GM13977 (cell line): ENCODE measurements at regions not wholly inside any gene's neighbourhood (a gene's known extent, or its start where the extent isn't known, plus 50 kb on each side); places are given as distances from the start of the nearest gene placed in this dataset.

ENCODE experiments used
- DNase-seq: peaks from one replicate; pipeline ENCODE4 v3.0.0; 2012; ENCODE audit warnings: low spot score
- CTCF ChIP-seq: IDR thresholded peaks from 2 replicates; pipeline ENCODE4 v1.5.1; 2012; ENCODE audit warnings: mild to moderate bottlenecking, control low read depth; ENCODE audit not compliant: insufficient read depth; ENCODE audit errors: extremely low read depth, missing control alignments
- in situ Hi-C: fragments of 300-500 bp; cut with MboI; formaldehyde crosslinking; loops from one replicate; pipeline ENCODE4 v1.12.0; 2022; ENCODE audit warnings: low sequenced_read_pairs, low pct_unique_long_range_greater_than_20kb, mixed read lengths, inconsistent platforms; ENCODE audit not compliant: unreplicated experiment

DNA sequence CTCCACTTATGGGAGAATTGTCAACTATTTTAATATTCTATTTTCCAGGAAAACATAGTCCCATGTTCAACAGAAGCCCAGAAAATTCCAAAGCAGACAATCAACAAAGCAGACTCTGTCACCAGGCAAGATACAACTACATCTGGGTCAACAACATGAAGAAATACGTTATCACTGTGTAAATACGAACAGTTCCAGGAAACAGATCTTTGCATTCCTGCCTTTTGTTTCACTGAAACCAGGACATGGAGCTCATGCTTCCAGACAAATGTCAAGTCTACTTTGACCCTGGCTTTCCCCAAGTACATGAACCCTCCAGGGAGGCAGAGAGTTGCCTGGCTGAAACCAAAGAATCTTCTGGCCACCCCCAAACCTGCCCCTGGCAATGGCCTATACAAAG lies 106.7 kb downstream of the SETD4 start:
- TF ChIP-seq CTCF = no peak
- DNase-seq = no peak
- in situ Hi-C loops = no loop called here

DNA sequence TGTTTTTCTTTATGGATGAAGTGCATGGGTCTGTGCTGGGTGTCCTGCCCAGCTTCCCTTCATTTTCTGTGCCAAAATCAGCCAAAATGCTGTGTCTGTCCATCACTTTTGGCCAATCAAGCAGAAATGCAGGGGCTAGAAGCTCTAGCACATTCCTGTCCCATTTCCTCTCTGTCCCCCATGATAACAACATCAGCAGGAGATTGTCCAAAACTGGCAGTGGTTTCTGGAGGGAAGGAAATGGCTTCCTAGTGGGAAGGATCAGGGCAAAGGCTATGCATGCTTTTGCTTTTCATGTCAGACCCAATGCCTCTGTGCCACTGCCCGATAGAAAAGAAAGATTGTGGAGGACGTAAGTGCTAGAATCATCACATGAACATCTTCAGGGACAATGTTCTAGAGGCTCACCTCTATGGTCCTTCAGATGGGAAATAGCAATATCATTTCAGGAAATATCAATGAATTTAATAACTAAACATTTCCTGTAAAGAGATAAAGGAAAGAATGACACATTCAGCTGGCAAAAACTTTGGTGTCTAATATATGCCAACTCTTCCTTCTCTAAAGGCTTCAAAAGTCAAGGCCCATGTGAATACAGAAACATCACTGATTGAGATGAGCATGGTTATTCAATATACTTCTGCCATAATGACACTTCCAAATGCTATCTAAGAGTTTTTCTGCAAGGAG lies 107.5 kb downstream of the SETD4 start:
- no peak for DNase-seq
- TF ChIP-seq CTCF = no peak
- in situ Hi-C loops = no loop called here

DNA sequence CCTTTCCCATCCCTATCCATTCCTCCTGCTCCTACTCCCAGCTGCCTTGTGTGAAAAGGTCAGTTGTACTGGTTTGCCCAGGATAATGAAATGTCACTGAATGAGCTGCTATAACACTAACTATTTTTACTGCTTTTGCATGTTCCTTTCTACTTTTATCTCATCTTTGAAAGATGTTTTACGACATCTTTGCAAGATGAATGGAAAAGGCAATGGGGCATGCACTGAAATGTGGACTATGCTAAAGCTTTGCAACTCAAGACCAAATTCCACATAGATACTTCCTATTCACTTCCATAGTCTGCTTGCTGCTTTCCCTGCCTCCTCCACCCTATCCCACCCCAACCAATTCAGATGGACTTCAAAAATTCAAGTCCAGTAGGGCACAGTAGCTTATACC lies 111.3 kb downstream of the SETD4 start:
- TF ChIP-seq CTCF = no peak
- in situ Hi-C loops = no loop called here
- DNase-seq = no peak

GRCh38 chr21:35945089-35945671 lies 115.1 kb downstream of the SETD4 start:
- in situ Hi-C loops = no loop called here
- DNase-seq = no peak
- no peak for TF ChIP-seq CTCF

DNA sequence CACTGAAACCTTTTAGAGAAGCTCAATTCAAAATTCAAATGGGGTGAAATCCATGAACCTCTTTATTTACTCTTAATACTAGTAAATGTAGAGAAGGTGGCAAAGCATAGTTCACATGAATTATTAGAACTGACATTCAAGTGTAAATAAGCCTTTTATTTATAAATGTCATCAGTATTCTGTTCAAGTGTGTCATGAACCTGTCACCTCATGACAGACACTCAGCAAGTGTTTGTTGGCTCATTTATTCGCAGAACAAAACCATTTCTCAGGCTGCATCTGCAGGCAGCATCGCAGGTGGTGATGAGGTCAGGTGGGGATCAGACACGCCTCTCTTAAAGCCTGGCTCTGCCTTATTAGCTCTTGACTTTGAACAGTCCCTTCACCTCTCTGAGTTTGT lies 116.6 kb downstream of the SETD4 start:
- no peak for DNase-seq
- TF ChIP-seq CTCF = no peak
- in situ Hi-C loops = no loop called here

DNA sequence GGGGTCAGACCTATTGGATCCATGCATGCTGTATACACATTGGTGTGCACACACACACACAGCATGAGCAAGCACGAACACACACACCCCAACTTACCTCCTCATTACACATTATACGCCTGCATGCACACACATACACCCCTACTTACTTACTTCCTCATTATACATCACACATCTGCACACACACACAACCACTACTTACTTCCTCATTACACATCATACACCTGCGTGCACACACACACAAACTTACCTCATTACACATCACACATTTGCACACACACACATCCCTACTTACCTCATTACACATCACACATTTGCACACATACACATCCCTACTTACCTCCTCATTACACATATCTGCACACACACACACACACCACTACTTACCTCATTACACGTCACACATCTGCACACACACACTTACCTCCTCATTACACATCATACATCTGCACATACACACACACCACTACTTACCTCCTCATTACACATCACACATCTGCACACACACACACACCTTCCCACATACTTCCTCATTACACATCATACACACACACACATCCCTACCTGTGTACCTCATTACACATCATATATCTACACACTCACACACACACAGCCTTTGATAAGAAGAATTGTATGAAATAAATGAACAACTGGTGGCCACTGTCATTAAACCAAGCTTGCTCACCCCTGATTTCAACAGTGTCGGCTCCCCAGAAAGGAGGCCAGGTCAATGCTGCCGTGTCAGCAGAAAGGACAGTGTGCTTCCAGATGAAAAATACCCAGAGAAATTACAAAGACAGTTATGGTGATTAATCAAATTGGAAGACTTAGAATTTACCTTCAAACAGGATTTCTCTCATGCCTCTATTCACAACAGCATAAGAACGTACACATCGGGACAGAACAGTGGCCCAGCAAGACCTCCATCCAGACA lies 117.8 kb downstream of the SETD4 start:
- no peak for DNase-seq
- no peak for TF ChIP-seq CTCF
- in situ Hi-C loops = no loop called here
